ENCODE measurements at regions not wholly inside any gene's neighbourhood (a gene's known extent, or its start where the extent isn't known, plus 50 kb on each side); places are given as distances from the start of the nearest gene placed in this dataset.
"Not testable (repeated sequence)": the region's sequence is repeated elsewhere in the genome, so short reads cannot be mapped to it uniquely, and the experiment has no call there.

- no peak for TF ChIP-seq CTCF (IDR thresholded peaks at IDR 0.05; ENCODE audit: low read depth, low read length)
- no peak for TF ChIP-seq MYC (IDR thresholded peaks at IDR 0.05; ENCODE audit: low read depth, low read length)
- no peak for TF ChIP-seq MAX (IDR thresholded peaks at IDR 0.05; ENCODE audit: low read depth, low read length)
- TF ChIP-seq POLR2A (IDR thresholded peaks at IDR 0.05; ENCODE audit: extremely low read depth, insufficient read length) = no peak
- DNase-seq (ENCODE audit: low read depth) = peak; percentile 27
- H3K4me3 ChIP-seq (ENCODE audit: low read depth, low read length) = no peak overlapping the region
Observed at GRCh38 chr10:6924166-6924565, 344.1 kb upstream of the PRKCQ start.

GRCh38 chr10:6921026-6921425, 340.9 kb upstream of the PRKCQ start:
- H3K4me3 ChIP-seq (ENCODE audit: low read depth, low read length) = not testable (repeated sequence)
- peak; percentile 51 for DNase-seq (ENCODE audit: low read depth)

- TF ChIP-seq MAX (IDR thresholded peaks at IDR 0.05; ENCODE audit: low read depth, low read length) (peak; percentile 59; the same call in 1 of the 2 replicates), CTCF (IDR thresholded peaks at IDR 0.05; ENCODE audit: low read depth, low read length) (peak; percentile 72), MYC (IDR thresholded peaks at IDR 0.05; ENCODE audit: low read depth, low read length) (peak; percentile 55), POLR2A (IDR thresholded peaks at IDR 0.05; ENCODE audit: extremely low read depth, insufficient read length) (no peak)
- peak overlapping the region; percentile 17 for H3K4me3 ChIP-seq (ENCODE audit: low read depth, low read length)
- peak; percentile 92 for DNase-seq (ENCODE audit: low read depth)
Observed at GRCh38 chr10:6920072-6921019, 340.3 kb upstream of the PRKCQ start.

- DNase-seq (ENCODE audit: low read depth) = no peak
- TF ChIP-seq MAX (IDR thresholded peaks at IDR 0.05; ENCODE audit: low read depth, low read length) = no peak
- TF ChIP-seq MYC (IDR thresholded peaks at IDR 0.05; ENCODE audit: low read depth, low read length) = no peak
- TF ChIP-seq CTCF (IDR thresholded peaks at IDR 0.05; ENCODE audit: low read depth, low read length) = no peak
- no peak for TF ChIP-seq POLR2A (IDR thresholded peaks at IDR 0.05; ENCODE audit: extremely low read depth, insufficient read length)
- no peak overlapping the region for H3K4me3 ChIP-seq (ENCODE audit: low read depth, low read length)
Observed at GRCh38 chr10:6919077-6919476, 339.0 kb upstream of the PRKCQ start.

GRCh38 chr10:6918305-6918704, 338.2 kb upstream of the PRKCQ start:
- peak; percentile 39 for TF ChIP-seq CTCF (IDR thresholded peaks at IDR 0.05; ENCODE audit: low read depth, low read length)
- TF ChIP-seq POLR2A (IDR thresholded peaks at IDR 0.05; ENCODE audit: extremely low read depth, insufficient read length) = no peak
- peak; percentile 79 for DNase-seq (ENCODE audit: low read depth)
- H3K4me3 ChIP-seq (ENCODE audit: low read depth, low read length) = no peak overlapping the region

GRCh38 chr10:6917125-6917524, 337.0 kb upstream of the PRKCQ start:
- TF ChIP-seq MYC (IDR thresholded peaks at IDR 0.05; ENCODE audit: low read depth, low read length) (no peak), MAX (IDR thresholded peaks at IDR 0.05; ENCODE audit: low read depth, low read length) (no peak), POLR2A (IDR thresholded peaks at IDR 0.05; ENCODE audit: extremely low read depth, insufficient read length) (no peak), CTCF (IDR thresholded peaks at IDR 0.05; ENCODE audit: low read depth, low read length) (no peak)
- no peak overlapping the region for H3K4me3 ChIP-seq (ENCODE audit: low read depth, low read length)
- DNase-seq (ENCODE audit: low read depth) = peak; percentile 46

Measured in NB4 (cell line).